ENCODE measurements at regions not wholly inside any gene's neighbourhood (a gene's known extent, or its start where the extent isn't known, plus 50 kb on each side); places are given as distances from the start of the nearest gene placed in this dataset.

- no peak for DNase-seq
- Mint-ChIP-seq H3K4me1 (ENCODE audit: low read depth, unreplicated experiment) (no peaks in the 10 kb centered on the region), H3K27me3 (ENCODE audit: unreplicated experiment) (no peaks in the 10 kb centered on the region), H3K36me3 (ENCODE audit: unreplicated experiment) (no peaks in the 10 kb centered on the region), H3K4me3 (ENCODE audit: unreplicated experiment) (no peak overlapping the region), H3K9me3 (ENCODE audit: unreplicated experiment) (peaks cover 3% of the 10 kb centered on the region), H3K27ac (ENCODE audit: unreplicated experiment) (no peak overlapping the region)
- TF ChIP-seq, protein P1, sequence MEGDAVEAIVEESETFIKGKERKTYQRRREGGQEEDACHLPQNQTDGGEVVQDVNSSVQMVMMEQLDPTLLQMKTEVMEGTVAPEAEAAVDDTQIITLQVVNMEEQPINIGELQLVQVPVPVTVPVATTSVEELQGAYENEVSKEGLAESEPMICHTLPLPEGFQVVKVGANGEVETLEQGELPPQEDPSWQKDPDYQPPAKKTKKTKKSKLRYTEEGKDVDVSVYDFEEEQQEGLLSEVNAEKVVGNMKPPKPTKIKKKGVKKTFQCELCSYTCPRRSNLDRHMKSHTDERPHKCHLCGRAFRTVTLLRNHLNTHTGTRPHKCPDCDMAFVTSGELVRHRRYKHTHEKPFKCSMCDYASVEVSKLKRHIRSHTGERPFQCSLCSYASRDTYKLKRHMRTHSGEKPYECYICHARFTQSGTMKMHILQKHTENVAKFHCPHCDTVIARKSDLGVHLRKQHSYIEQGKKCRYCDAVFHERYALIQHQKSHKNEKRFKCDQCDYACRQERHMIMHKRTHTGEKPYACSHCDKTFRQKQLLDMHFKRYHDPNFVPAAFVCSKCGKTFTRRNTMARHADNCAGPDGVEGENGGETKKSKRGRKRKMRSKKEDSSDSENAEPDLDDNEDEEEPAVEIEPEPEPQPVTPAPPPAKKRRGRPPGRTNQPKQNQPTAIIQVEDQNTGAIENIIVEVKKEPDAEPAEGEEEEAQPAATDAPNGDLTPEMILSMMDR (IDR thresholded peaks at IDR 0.05; ENCODE audit: partially characterized antibody, unreplicated experiment), result no peak
These were observed 170.1 kb upstream of the USP25 start for GRCh38 chr21:15559660-15560059.

- H3K27me3 Mint-ChIP-seq (ENCODE audit: unreplicated experiment), result no peaks in the 10 kb centered on the region
- H3K36me3 Mint-ChIP-seq (ENCODE audit: unreplicated experiment), result no peaks in the 10 kb centered on the region
- H3K4me1 Mint-ChIP-seq (ENCODE audit: low read depth, unreplicated experiment), result no peaks in the 10 kb centered on the region
- no peak overlapping the region for H3K27ac Mint-ChIP-seq (ENCODE audit: unreplicated experiment)
- H3K4me3 Mint-ChIP-seq (ENCODE audit: unreplicated experiment), result no peak overlapping the region
- H3K9me3 Mint-ChIP-seq (ENCODE audit: unreplicated experiment), result peaks cover 3% of the 10 kb centered on the region
- TF ChIP-seq, protein P1 (IDR thresholded peaks at IDR 0.05; ENCODE audit: partially characterized antibody, unreplicated experiment), result no peak
- DNase-seq, result no peak
These were observed 169.3 kb upstream of the USP25 start for GRCh38 chr21:15560383-15561056.

GRCh38 chr21:15562748-15563147 is 167.0 kb upstream of the USP25 start:
- Mint-ChIP-seq H3K27ac (ENCODE audit: unreplicated experiment) (no peak overlapping the region), H3K27me3 (ENCODE audit: unreplicated experiment) (no peaks in the 10 kb centered on the region), H3K4me1 (ENCODE audit: low read depth, unreplicated experiment) (no peaks in the 10 kb centered on the region), H3K4me3 (ENCODE audit: unreplicated experiment) (no peak overlapping the region), H3K9me3 (ENCODE audit: unreplicated experiment) (peaks cover 3% of the 10 kb centered on the region), H3K36me3 (ENCODE audit: unreplicated experiment) (no peaks in the 10 kb centered on the region)
- TF ChIP-seq, protein P1 (IDR thresholded peaks at IDR 0.05; ENCODE audit: partially characterized antibody, unreplicated experiment), result no peak
- DNase-seq, result no peak

DNA sequence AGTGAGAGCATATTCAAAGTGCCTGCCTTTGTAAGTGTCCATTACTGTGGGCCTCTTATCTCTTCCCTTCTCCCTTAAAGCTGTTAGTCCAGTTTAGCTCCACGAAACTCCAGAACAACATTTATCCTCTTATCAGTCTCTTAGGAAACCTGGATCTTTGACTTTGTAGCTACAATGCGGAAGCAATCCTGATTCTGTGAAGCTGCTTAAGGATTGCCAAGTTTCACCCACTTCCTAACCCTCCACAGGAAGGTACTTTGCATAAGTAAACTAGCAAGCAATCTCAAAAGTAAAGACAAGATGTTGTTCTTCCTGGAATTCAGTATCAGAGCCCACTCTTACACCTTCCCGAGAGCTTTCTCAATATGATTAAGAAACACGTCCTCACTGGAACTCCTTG is 164.9 kb upstream of the USP25 start:
- TF ChIP-seq, protein P1 (IDR thresholded peaks at IDR 0.05; ENCODE audit: partially characterized antibody, unreplicated experiment), result no peak

DNA sequence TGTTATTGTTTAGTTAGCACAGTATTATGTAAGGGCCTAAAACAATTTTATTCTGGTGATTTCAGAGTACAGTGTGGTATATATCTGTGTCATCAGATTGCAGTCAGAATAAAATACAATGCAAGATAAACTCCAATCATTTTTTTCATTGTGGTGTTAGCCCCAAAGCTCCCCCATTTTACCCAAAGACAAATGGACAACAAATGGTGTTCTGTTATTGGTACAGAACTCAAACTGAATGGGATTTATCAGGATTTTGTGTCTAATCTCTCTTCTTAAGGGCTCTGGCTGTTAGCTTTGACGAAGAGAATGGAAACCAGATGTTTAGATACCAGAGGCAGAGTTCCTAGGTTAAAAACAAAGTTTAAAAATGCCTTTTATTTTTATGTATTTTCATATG is 163.1 kb upstream of the USP25 start:
- H3K36me3 Mint-ChIP-seq (ENCODE audit: unreplicated experiment), result no peaks in the 10 kb centered on the region
- no peaks in the 10 kb centered on the region for H3K4me1 Mint-ChIP-seq (ENCODE audit: low read depth, unreplicated experiment)
- DNase-seq, result no peak
- peaks cover 3% of the 10 kb centered on the region for H3K9me3 Mint-ChIP-seq (ENCODE audit: unreplicated experiment)
- H3K4me3 Mint-ChIP-seq (ENCODE audit: unreplicated experiment), result no peak overlapping the region
- H3K27me3 Mint-ChIP-seq (ENCODE audit: unreplicated experiment), result no peaks in the 10 kb centered on the region
- TF ChIP-seq, protein P1 (IDR thresholded peaks at IDR 0.05; ENCODE audit: partially characterized antibody, unreplicated experiment), result no peak
- no peak overlapping the region for H3K27ac Mint-ChIP-seq (ENCODE audit: unreplicated experiment)

More for the DNA sequence above, 164.9 kb upstream of the USP25 start:
- Mint-ChIP-seq H3K36me3 (ENCODE audit: unreplicated experiment) (no peaks in the 10 kb centered on the region), H3K4me3 (ENCODE audit: unreplicated experiment) (no peak overlapping the region), H3K4me1 (ENCODE audit: low read depth, unreplicated experiment) (no peaks in the 10 kb centered on the region), H3K9me3 (ENCODE audit: unreplicated experiment) (peaks cover 3% of the 10 kb centered on the region), H3K27me3 (ENCODE audit: unreplicated experiment) (no peaks in the 10 kb centered on the region), H3K27ac (ENCODE audit: unreplicated experiment) (no peak overlapping the region)
- DNase-seq, result no peak

Data from glutamatergic neuron (in vitro differentiated cells).